Mammary epithelial cell (primary cell): ENCODE measurements at regions not wholly inside any gene's neighbourhood (a gene's known extent, or its start where the extent isn't known, plus 50 kb on each side); places are given as distances from the start of the nearest gene placed in this dataset.
"Not testable (repeated sequence)": the region's sequence is repeated elsewhere in the genome, so short reads cannot be mapped to it uniquely, and the experiment has no call there.

Experiments
- EZH2 ChIP-seq: IDR thresholded peaks from 2 replicates; pipeline ENCODE4 v1.6.1; 2012; ENCODE audit warnings: low read length, inconsistent platforms, borderline replicate concordance
- TF ChIP-seq, protein P1 (sequence below), 2 donors: IDR thresholded peaks in 1 of 2; conservative IDR thresholded peaks in 1 of 2; 2 replicates each; pipeline ENCODE4 v1.5.1; 2011 to 2012; ENCODE audit warnings: inconsistent platforms in 2 of 2, low read length in 2 of 2, mild to moderate bottlenecking in 2 of 2, control low read depth in 1 of 2, low read depth in 1 of 2; ENCODE audit not compliant: insufficient read depth in 1 of 2; ENCODE audit errors: extremely low read depth in 1 of 2

DNA sequence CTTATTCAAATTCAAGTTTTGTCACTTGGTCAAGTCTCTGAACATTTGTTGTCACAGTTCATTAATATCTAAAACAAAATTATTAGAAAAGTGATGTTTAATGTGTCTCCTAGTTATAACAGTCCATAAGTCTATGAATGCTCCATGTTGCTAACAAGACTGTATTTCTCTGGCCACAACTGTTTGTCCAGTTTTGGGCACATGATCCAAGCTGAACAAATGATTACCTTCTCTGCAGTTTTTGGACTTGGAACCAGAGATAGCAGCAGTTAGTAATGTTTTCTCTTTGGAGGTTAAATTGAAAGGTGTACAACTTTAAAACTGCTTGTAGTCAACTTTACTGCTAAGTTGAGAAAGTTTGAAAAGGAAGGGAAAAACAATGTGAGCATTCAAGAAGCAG lies 84.7 kb upstream of the NOX4 start:
- TF ChIP-seq, protein P1, sequence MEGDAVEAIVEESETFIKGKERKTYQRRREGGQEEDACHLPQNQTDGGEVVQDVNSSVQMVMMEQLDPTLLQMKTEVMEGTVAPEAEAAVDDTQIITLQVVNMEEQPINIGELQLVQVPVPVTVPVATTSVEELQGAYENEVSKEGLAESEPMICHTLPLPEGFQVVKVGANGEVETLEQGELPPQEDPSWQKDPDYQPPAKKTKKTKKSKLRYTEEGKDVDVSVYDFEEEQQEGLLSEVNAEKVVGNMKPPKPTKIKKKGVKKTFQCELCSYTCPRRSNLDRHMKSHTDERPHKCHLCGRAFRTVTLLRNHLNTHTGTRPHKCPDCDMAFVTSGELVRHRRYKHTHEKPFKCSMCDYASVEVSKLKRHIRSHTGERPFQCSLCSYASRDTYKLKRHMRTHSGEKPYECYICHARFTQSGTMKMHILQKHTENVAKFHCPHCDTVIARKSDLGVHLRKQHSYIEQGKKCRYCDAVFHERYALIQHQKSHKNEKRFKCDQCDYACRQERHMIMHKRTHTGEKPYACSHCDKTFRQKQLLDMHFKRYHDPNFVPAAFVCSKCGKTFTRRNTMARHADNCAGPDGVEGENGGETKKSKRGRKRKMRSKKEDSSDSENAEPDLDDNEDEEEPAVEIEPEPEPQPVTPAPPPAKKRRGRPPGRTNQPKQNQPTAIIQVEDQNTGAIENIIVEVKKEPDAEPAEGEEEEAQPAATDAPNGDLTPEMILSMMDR (conservative IDR thresholded peaks at IDR 0.05 in 1 of 2, IDR thresholded peaks at IDR 0.05 in 1 of 2; ENCODE audit: extremely low read depth in 1 of 2, insufficient read depth in 1 of 2, low read depth in 1 of 2, low read length in 2 of 2) = not testable (repeated sequence)
- TF ChIP-seq EZH2 = not testable (repeated sequence)
